HG03575 (cell line): ENCODE measurements at regions not wholly inside any gene's neighbourhood (a gene's known extent, or its start where the extent isn't known, plus 50 kb on each side); places are given as distances from the start of the nearest gene placed in this dataset.

ENCODE experiments used
- ATAC-seq: cut with Tn5 transposase; IDR thresholded peaks from one replicate; pipeline ENCODE4 v1.9.1; 2021; ENCODE audit not compliant: unreplicated experiment, insufficient number of reproducible peaks, low FRiP score; ENCODE audit errors: extremely low read depth

DNA sequence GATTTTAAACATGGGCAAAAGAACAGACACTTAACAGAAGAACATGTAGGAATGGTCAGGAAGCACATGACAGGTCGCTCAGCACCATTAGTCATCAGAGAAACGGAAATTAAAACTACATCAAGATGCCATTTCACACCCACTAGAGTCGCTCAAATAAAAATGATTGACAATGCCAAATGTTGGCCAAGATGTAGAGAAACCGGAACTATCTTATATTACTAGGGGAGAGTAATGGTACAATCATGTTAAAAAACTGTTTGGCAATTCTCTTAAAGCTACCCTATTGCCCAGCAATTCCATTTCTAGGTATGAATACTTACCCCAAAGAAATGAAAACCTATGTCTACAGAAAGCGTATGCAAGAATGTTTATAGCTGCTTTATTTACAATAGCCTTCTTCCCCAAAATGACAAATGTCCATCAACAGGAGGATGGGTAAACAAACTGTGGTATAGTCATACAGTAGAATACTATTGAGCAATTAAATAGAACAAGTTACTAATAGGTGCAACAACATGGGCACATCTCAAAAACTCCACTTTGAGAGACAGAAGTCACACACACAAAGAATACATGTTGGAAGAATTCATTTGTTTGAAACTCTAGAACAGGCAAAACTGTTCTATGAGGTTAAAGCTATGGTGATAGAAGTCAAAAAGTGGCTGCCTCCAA, 92.8 kb downstream of the ETS2 start:
- ATAC-seq, result no peak

DNA sequence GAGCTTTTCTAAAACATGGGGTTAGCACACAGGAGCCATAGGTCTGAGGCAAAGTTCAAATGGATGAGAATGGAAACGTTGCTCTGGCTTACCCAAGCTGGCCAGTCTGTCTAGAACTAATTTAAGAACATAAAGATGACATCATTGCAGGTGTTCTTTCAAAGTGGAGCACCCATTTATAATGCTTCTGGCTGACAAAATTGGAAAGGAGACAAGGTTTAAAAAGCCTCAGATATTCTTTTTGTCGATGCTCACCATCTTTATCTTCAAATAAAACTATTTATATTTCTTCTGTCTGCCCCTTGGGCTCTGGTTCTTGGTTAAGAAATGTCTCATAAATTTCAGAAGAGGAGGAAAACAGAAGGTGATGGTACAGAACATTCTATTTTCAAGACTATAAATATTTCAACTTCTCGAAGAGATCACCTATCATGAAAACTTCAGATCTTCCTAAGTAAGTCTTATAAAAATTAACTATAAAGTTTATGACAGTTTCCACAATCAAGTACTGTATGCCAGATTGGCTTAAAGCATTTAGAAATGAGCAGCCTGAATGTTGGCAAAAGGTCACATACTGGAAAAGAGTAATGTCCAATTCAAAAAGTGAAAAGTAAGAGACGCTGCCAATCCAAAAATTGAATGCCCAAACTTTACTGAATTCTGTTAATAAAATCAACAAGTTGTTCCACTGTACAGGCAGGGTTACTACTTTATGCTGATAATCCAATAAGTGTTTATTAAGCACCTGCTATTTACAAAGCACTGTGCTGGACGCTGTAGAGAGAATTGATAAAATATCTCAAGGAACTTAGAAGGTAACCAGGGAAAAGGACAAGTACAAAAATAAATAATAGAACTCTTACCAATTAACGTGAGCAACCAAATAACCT, 92.0 kb downstream of the ETS2 start:
- ATAC-seq, result no peak

DNA sequence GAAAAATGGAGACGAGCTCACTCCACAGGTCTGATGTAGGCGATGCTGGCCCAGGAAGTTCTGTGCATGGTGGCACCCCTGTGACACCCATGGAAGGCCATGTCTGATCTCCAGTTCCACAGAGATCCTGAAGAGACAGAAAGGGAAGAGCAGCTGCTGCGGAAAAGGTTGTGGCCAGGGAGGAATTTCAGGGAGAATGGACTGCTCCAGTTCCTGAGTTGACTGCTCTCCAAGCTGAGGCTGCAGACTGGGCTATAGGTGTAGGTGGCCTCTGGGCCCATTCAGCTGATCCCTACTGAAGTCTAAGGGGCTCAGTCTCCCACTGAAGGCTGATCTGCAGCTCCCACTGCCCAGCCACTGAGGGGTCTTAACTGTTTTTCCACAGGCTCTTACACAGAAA, 89.2 kb downstream of the ETS2 start:
- no peak for ATAC-seq

GRCh38 chr21:38888991-38889561, 83.3 kb downstream of the ETS2 start:
- no peak for ATAC-seq

GRCh38 chr21:38887749-38888148, 82.0 kb downstream of the ETS2 start:
- ATAC-seq, result no peak

DNA sequence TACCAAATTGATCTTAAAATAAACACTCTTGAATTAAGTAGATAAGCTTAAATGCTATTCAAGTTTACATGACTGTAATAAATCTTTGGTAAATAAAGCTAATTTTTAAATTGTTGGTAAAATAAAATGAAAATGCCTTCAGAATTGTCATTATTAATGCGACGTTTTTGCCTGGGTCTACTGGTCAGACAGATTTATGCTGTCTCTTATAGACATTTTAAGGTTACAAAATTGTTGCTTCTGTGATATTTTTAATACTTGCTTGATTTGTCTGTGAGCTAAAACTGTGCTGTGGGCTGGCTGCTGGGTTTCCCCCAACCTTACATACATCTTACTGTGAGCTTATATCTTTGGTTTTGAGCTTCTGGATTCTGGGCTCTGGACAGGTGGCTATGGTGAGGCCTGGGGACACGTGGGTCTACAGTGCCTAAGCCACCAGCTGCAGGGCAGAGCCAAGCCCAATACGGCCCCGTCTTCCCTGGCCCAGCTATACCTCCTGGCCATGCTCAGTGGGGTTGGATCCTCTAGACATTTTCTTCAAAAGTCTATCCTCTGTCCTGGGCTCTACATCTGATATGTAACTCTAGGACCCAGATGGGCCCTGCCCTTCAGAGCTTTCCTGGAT, 81.4 kb downstream of the ETS2 start:
- no peak for ATAC-seq

- ATAC-seq, result no peak
These were observed 80.2 kb downstream of the ETS2 start for GRCh38 chr21:38885909-38886308.

DNA sequence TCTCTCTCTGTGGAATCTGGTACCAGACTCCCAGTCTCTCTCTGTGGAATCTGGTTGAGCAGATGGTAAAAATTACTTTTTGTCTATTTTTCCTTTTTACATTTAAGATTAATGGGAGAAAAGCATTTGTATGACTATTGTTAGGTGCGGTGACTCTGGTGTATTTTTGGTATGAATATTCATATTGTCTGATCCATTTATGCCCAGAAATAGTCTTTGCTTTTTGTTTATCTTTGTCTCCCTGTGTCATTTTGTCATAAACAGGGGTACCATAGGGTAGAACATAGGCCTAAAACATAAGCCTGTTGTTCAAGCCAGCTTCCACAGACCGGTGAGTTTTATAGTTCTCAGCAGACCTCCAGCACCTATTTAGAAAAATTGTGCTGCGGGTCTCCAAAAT, 78.7 kb downstream of the ETS2 start:
- no peak for ATAC-seq

DNA sequence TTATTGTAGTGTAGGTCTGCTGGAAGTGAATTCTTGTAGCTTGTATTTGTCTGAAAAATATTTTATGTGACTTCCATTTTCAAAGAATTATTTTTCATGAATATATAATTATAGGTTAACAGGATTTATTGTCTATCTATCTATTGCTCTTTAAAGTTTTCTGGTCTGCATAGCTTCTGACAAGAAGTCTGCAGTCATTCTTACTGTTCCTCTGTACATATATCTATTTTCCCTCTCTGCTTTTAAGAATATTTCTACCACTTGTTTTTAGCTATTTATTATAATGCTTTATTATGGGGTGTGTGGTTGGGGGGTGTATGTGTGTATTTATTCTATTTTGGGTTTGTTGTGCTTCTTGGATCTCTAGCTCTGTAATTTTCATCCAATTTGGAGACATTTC, 77.4 kb downstream of the ETS2 start:
- no peak for ATAC-seq

DNA sequence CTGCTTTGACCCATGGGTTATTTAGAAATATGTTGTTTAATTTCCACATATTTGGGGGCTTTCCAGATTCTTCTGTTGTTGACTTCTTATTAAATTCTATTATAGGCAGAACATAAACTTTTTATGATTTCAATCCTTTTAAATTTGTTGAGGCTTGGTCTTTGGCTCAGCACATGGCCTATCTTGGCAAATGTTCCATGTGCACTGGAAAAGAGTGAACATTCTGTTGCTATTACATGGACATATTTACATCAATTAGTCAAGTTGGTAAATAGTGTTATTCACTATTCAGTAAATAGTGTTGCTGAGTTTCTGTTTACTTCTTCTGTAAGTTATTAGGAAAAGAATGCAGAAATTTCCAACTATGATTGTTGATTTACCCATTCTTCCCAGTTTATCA, 75.4 kb downstream of the ETS2 start:
- ATAC-seq, result no peak

DNA sequence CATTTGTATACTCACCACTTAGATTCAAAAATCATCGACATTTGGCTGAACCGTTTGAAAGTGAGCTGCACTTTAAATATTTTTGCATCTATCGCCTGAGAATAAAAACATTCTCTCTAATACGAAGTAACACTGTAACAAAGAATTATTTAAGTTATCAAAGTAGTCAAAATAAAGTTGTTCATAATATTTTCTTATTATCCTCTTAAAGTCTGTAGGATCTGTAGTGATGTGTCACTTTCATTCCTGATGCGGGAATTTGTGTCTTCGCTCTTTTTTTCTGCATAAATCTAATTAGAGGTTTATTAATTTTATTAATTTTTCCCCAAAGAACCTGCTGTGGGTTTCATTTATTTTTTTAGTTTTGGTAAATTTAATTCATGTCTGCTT, 74.8 kb downstream of the ETS2 start:
- ATAC-seq, result no peak

DNA sequence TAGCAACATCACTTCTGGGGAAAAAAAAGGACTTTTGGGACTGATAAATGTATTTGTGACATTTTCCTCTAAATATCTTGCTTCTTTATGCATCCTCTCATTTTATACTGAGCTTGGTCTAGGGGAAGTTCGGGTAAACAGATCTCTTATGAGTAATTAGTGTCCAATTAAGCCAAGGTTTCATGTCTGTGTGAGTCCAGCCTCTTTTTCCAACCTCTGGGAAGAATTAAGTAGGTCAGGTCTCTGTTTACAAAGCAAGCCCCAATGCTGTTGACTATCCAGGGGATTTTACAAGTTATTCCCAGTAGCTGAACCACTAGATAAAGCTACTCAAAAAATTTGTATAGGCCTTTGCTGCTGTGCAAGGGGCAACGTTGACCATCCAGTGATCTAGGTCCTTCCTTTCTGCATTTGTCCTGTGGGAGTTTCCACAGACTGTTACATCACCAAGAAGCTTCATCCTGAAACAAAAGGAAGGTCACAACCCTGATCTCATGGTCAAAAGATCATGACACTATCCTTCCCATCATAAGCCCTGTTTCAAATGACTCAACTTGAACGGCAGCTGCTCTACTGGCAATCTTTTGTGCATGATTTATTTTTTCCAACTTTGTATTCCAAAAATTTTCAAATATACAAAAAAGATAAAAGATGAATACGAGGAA, 74.3 kb downstream of the ETS2 start:
- no peak for ATAC-seq

GRCh38 chr21:38878379-38879179, 72.8 kb downstream of the ETS2 start:
- ATAC-seq, result no peak

GRCh38 chr21:38875694-38876492, 70.2 kb downstream of the ETS2 start:
- no peak for ATAC-seq
